ENCODE measurements at regions not wholly inside any gene's neighbourhood (a gene's known extent, or its start where the extent isn't known, plus 50 kb on each side); places are given as distances from the start of the nearest gene placed in this dataset.
"Not testable (repeated sequence)": the region's sequence is repeated elsewhere in the genome, so short reads cannot be mapped to it uniquely, and the experiment has no call there.

DNA sequence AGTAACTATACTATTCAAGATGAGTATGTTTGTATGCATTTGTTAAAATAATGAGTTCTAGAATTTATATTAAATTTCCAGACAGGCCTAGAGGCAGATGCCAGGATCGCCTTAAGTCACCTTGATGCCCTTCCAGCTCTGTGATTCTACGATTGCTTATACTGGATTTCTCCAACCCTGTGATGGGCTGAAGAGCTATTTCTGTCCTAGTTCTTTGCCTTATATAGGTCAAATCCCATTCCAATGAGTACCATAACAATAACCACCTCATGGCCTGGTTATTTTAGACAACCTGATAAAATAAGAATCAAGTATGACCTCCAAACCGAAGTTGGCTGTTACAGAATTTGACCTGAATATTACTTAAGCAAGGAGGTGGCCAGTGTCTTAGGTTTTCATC lies 79.8 kb upstream of the BLID start:
- no peak for DNase-seq

DNA sequence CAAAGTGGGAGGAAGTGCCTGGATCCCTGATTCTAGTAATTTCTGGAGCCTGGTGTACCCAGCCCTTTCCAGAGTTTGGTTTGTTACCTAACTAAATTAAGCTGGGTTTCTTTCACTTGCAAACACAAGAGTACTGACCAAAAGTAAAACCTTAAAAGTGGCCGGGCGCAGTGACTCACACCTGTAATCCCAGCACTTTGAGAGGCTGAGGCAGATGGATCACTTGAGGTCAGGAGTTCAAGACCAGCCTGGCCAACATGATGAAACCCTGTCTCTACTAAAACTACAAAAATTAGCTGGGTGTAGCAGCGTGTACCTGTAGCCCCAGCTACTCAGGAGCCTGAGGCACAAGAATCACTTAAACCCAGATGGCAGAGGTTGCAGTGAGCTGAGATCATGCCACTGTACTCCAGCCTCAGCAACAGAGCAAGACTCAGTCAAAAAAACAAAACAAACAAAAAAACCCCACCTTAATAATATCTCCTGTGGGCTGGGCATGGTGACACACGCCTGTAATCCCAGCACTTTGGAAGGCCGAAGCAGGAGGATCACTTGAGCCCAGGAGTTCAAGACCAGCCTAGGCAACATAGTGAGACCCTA lies 78.0 kb upstream of the BLID start:
- DNase-seq: not testable (repeated sequence)

DNA sequence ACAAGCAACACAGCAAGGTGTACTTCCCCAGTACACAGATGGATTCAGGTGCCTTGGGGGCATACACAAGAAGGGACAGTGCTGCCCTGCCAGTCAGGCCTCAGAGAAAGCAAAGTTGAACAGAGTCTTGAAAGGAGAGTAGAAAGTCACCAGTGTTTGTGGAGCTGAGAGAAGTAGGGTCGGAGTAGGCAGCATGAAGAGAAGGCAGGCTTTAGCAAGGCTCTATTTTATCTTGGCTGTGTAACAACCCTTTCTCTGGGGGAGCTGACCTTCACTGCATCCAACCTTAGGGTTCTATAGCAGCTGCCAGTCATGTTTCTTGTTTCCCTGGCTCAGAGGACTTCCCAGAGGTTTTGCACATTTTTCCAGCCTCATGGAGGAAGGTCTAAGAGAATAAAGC lies 77.4 kb upstream of the BLID start:
- no peak for DNase-seq

DNA sequence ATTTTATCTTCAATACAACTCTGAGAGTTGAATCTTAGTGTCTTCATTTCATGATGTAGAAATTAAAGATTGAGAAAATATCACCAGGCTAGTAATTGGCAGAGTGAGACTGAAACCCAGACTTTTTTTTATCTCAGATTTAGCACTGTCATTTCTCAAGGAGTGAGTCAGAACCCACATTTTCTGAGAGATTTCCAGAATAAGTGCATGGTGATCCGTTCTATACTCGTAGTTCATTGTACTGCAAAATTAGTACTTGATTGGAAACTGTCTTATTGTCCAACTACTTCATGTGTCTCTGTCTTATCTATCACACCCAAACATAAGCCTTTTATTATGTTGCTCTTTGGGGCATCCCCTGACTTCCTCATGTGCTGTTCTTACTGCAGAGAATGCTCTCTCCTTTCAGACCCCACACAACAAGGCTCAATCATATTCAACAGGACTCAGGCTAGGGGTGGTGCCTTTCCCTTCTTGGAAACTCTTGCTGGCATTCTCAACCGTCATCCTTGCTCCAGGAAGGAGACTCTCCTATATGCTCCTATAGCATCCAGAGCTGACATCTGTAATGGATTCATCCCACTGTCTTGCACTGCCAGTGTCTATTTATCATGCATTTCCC lies 76.7 kb upstream of the BLID start:
- no peak for DNase-seq

DNA sequence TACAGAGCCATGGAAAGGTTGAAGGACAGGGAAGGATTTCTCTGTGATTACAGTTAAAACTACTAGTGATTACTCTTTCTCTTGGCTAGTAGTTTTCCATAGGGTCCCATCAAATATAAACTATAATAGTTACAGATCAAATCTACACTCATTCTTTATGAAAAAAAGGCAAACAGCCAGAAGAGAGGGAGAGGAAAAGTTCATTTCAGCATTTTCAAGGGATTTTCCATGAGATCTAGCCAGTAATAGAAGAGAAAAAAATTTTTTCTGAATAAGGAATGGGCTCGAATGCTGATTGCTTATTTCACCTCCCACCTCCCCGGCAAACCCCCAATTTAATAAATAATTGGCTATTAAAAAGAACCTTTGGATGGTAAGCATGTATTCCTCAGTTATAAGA lies 74.8 kb upstream of the BLID start:
- no peak for DNase-seq

DNA sequence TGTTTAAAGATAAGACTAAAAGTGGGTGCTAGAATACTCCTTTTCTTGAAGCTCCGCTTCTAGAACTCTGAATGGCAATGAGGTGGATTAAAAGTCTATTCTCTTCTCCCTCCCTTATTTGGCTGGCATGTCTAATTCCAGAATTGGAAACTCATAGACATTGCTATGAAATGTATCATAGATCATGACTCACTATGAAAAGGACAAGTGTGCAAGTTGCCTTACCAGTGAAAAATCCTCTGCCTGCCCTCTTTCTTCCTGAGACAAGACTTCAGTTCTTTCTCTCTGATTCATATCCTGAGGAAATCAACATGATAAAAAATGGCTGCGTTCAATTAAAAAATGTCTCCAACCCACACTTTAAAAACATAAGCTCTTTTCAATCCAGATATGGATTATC lies 73.2 kb upstream of the BLID start:
- no peak for DNase-seq

DNA sequence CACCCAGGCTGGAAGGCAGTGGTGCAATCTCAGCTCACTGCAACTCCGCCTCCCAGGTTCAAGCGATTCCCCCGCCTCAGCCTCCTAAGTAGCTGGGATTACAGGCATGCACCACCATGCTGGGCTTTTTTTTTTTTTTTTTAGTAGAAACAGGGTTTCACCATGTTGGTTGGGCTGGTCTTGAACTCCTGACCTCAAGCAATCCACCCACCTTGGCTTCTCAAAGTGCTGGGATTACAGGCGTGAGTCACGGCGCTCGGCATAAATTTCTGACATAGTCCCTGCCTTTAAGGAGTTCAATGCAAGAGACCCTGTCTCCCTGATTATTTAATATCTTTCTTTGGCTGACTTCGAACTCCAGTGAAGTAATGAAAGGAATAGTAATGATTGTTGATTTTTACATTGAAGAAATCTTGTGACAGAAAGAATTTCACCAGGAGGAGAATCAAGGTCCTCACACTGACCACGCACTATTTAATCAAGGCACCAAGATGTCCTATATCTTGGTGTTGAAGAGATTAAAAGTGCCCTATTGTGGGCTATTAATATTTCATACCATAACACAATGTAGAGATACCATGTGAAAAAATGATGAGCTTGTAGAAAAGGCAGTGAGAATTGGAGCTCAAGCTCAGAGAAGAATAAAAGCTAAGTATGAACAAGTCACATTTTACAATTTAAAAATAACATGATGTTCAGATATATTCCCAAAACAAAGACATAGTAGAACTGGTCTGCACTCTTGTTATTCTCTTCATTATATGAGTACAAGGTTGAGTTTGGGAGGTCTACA lies 71.6 kb upstream of the BLID start:
- DNase-seq: no peak

DNA sequence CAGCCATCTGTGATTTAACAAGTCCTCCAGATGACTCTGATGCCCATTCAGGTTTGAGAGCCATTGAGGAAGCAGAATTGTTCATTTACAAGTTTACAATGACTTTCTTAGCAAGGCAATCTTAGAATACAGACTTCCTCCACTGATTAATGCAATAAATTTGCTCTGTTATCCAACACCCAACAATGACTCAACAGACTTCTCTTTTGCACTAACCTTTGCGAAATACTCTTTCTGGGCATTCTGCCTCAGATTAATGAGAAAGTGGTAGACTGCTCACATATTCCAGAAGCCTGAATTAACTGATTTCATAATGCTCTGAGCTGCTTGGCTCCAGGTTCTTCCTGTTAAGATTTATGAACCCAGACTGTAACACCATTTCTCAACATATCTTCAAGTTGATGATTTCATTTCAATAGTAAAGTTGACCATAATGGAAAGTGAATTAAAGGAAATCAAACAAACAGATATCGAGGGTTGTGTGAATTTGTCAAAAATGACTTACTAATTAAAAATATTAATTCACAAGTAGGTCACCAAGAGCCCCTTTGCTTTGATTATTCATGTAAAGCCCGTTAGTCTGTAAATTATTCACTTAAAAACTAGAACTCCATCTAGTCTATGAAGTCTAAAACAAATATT lies 70.5 kb upstream of the BLID start:
- no peak for DNase-seq

DNA sequence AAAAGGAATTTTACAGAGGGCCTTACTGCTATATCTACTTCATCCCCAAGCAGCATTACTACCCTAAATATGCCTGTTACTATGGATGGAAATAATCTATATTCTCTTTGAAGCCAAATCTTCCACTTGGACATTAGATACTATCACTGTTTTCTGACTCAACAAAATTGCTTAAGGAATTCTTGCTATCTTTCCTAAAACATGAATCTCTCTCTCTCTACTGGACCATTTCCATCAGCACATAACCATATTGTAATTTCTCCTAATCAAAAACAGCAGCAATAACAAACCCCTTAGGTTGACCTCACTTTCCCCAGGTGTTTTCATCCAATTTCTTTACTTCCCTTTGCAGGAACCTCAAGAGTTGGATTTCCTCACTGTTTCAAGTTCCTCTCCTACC lies 67.9 kb upstream of the BLID start:
- DNase-seq: no peak

DNA sequence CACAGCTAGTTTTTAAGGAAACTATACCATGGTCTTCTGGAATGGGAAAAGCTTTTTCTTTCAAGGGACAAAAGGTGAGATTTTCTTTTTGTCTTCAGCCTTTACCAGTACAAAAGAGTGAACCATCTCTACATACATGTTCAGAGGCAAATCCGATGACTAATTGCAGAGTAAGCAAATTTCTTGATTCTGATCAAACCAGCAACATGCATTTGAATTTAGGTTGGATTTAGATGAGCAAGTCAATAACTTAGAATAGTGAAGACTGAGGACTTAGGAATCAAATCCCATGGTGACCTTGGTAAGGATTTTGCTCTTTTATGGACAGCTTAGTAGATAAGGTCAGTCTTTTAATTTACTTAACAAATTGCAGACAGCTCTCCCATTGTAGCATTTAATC lies 65.9 kb upstream of the BLID start:
- DNase-seq: no peak

DNA sequence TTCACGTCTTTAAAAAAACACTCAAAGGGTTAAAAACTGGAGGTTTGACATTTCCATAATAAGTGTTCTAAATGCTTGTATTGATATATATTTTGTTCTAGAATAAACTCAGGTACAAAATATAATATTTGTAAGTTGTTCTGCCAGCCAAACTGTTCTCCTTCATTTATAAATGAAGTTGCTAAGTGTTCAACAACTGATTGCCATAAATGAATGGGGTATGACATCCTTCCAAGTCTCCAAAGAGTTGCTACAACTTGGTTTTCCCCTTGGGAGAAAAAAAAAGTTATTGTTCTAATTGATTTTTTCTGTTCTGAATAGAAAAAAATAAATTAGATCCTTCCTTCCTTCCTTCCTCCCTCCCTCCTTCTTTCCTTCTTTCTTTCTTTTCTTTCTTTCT lies 65.4 kb upstream of the BLID start:
- DNase-seq: no peak

DNA sequence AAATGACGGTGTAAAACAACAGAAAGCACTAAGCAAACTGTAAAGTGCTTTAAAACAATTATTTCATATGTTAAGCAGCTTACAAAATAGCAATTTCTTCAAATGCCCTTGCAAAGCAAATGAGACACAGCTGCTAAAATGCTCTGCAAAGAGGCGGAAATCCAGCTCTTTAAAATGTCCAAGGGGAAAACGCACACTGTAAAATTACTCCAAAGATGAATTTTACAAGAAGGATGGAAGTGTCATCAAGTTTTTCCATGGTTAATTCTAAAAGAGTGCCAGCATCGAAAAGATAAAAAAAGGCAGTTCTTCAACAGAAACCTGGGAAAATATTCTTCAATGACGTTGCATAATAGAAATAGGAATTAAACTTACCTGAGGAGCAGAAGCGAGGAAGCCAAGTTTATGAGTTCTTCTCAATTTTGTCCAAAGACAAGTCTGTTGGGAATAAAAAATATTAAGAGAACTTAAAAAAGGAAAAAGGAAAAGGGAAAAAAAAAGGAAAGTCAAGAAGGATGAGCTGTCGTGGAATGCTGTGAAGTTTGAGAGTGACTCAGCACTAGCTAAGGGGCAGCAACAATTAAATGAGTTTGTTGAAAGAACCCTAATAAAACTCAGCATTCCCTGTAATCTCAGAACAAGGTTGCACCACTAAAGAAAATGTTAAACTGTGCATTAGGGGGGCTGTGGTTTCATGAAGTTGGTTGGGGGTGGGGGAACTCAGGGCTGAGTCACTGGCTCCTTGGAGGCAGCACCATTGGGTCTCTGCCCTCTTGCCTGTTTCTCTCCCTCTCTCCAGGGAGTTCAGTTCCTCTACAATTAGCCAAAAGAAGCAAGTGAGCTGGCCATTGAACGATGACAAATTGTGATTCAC lies 64.2 kb upstream of the BLID start:
- no peak for DNase-seq

DNA sequence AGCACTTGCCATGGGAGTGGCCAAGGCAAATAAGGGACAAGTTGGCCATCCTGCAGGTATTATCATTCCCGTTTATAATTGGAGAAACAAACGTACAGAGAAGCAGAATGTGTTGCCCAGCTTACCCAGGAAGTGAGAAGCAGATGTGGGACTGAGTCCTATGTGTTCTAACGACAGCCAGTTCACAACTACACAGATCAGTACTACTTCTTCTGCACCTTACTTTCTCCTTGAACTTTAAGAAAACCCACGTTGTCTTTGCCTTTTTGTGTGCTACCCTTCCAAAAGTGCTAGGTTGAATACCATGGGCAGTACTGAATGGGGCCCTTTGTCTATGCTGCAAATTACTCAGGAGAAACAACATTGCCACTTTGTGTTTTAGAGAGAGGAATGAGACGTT lies 62.8 kb upstream of the BLID start:
- DNase-seq: no peak

DNA sequence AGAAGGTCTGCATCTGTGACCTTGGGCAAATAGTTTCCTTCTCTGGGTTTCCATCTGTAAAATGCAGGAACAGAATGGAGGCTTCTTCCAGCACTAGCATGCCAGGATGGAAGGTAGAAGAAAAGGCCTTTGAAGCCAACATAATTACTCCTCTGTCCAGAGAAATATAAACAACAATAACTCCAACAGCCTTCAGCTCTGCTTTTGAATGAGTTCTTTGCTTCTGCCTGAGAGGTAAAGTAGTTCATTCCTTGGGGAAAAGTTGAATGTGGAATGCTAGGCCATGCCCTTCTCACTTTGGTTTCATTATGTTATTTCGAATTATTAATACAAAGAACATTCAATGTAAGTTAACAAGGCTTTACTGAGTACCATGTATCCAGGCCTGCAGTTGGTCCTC lies 61.2 kb upstream of the BLID start:
- DNase-seq: no peak

DNA sequence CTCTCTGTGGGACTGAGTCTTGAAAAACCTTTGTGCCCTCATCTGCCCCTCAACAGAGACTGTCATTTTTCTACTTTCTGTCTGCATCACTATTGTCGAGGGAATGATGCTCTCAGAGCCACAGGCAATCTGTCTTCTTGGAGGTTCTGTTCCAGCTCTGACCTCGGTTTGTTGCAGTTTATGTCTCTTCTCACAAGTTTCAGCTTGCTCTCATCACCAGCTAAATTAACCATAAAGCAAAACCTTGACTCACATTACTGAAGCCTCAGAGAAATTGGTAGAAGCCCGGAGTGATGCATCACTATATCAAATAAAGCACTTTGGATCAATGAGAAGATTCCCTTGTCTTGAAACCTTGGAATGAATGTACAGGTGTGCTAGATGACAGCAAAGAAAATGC lies 60.6 kb upstream of the BLID start:
- DNase-seq: no peak

DNA sequence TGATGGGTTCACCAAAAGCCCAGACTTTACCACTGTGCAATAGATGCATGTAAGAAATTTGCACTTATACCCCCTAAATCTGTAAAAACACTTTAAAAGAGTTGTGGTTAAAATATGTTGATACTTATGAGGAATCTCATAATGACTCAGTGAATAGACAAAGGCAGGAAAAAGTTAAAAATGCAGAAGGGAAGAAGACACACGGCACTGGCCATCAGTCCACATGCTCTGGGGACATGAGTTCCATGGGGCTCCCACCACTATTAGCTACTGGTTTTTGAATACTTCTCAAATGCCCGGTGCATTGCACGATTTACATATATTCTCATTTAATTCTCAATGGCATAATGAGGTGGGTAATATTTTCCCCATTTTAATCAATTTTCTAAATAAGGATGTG lies 59.3 kb upstream of the BLID start:
- DNase-seq: no peak

DNA sequence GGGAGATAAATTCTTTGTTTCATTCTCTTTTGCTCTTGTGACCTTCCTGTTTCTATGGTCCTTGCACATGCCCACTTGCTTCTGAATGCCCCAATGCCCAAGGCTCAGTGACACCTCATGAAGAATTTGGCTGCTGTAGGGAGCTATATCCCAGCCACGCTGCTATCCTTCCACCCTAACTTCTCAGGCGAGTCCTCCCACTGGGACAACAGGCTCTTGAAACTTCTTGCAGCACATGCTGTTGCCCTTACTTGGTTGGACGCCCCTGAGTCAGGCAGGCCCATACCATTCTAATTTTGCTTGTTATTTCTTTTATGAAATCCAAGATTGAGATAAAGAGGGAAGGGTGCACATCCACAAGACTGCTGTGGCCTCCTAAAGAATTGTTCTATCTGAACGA lies 57.6 kb upstream of the BLID start:
- DNase-seq: no peak

DNA sequence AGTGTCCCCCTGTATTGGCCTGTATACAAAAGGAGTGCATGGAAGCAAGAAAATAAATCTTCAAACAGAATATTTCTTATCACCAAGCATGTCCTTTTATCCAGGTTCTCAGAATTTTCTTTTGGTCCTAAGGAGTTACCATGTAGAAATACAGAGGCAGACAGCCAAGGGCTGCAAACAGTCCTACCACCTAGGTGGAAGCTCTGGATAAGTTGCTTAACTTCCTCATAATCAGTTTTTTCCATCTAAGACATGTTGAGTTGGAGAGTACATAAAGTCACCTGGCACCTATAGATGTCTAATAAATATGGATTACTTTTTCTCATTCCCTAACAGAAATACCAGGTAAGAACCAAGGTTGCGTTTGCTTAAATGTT lies 57.0 kb upstream of the BLID start:
- no peak for DNase-seq

DNA sequence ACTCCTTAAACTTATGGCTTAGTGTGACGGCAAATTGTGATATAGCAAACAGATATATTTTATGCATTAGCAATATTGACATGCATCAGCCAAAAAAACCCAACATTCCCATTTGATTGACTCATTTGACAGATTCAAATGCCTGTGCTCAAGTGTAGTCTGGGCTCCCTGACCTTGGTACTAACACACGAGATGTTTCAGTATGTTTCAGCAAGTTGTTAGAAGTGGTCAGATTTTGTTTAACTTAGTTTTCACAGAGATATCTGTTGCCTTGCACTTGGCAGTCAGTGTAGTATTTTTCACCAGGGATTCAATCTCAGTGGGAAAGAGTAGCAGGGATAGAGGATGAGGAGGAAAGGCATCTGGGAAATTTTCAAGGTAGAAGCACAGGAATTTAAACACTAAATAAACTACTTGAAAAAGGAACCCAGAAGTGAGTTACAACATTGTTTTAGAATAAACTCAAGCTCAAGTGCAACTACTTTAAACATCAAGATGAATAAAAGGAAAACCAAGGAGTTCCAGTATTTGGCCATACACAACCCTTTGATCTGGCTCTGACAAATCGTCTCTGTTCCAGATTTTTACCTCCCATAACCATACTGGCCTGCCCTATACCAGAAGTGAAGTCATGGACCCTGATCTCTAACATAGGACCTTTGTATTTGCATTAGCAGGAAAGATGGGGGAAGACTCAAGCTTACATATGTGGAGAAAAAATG lies 56.5 kb upstream of the BLID start:
- no peak for DNase-seq

DNA sequence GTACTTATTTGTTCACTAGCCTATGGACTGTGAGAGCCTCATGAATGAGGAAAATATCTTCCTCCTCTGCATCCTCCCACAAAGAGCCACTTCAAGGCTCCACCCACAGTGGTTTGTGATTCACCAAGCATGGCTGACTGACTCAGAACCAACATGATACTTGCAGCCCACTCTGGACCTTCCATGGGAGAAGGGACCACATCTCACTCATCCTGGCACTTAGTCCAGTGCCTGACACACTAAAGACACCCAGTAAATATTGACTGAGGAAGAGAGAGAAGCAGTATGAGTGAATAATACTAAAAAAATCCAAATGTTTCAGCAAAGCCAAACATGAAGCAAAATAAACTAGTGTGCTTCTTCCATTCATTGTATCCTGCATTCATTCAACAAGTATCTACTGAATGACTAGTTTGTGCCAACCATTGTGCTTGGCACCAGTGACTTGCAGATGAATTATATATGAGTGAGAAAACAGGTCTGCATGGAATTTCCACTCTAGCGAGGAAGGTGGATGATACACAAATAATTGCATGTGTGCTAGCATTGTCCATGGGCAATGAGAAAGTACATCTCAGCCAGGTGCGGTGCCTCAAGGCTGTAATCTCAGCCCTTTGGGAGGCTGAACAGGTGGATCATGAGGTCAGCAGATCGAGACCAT lies 54.9 kb upstream of the BLID start:
- no peak for DNase-seq

DNA sequence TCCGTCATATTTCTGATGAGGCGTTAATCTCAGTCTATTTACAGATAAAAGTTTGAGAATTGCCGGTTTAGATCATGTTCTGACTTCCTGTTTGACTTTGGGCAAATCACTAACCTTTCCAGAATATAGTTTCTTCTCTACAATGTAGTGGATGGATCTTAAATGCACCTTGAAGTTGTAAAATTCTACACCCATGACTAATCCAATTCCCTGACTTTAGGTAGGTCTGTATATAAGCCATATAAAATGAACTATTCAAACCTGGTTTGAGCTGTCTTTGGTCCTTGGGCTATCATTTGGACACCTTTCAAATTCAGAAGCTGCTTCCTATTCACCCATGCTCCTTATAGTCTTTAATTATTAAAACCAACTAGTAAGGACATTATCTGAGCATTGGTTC lies 52.2 kb upstream of the BLID start:
- no peak for DNase-seq

DNA sequence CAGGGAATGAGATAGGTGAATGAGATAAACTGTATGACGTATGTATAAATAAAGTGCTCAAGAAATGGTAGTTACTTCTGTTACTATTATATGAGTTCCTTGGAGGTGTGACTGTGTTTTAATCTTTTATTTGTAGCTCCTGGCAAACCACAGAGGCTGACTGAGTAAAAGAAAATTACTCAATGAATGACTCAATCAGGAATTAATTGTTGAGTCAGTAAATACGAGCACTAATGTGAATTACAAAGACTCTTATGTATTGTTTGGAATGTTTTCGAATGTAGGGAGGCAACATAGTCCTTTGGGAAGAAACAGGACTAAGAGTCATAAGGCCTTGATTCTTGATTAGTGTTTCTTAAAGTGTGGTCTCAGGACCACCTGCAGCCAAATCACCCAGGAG lies 51.1 kb upstream of the BLID start:
- no peak for DNase-seq

All from NCI-H446 (cell line).